Aorta (tissue), 5 donors: ENCODE measurements at regions not wholly inside any gene's neighbourhood (a gene's known extent, or its start where the extent isn't known, plus 50 kb on each side); places are given as distances from the start of the nearest gene placed in this dataset.

Experiments
- ATAC-seq: fragments of 200-7000 bp; cut with Tn5 transposase; one replicate; pipeline ENCODE4 v1.9.1; 2022; ENCODE audit warnings: moderate library complexity; ENCODE audit not compliant: low FRiP score
- DNase-seq, 2 donors: peaks; one replicate each; pipeline ENCODE4 v3.0.0-alpha.2; 2020
- H3K27ac ChIP-seq, 2 donors: one replicate each; pipeline ENCODE4 v1.5.1; 2013; ENCODE audit warnings: low read length in 2 of 2, mild to moderate bottlenecking in 2 of 2, moderate library complexity in 2 of 2, control low read depth in 1 of 2, inconsistent platforms in 1 of 2, low read depth in 1 of 2
- H3K27me3 ChIP-seq, 2 donors: one replicate each; pipeline ENCODE4 v1.6.1; 2013; ENCODE audit warnings: control low read depth in 1 of 2, low read length in 1 of 2, mild to moderate bottlenecking in 1 of 2, moderate library complexity in 1 of 2; ENCODE audit not compliant: insufficient read depth in 2 of 2, control insufficient read depth in 1 of 2
- H3K36me3 ChIP-seq, 2 donors: one replicate each; pipeline ENCODE4 v1.6.1; 2013; ENCODE audit warnings: control low read depth in 1 of 2, low read length in 1 of 2, mild to moderate bottlenecking in 1 of 2; ENCODE audit not compliant: insufficient read depth in 2 of 2, control insufficient read depth in 1 of 2
- H3K4me1 ChIP-seq, 2 donors: one replicate each; pipeline ENCODE4 v1.6.1; 2013; ENCODE audit warnings: low read length in 2 of 2, control low read depth in 1 of 2, mild to moderate bottlenecking in 1 of 2, moderate library complexity in 1 of 2; ENCODE audit not compliant: insufficient read depth in 2 of 2, control insufficient read depth in 1 of 2
- H3K4me3 ChIP-seq, 2 donors: one replicate each; pipeline ENCODE4 v1.5.1; 2013; ENCODE audit warnings: low read length in 2 of 2, control low read depth in 1 of 2, mild to moderate bottlenecking in 1 of 2
- H3K9me3 ChIP-seq: one replicate; pipeline ENCODE4 v1.6.1; 2013; ENCODE audit warnings: mild to moderate bottlenecking, low read length; ENCODE audit not compliant: control insufficient read depth
- WGBS, 2 donors: extraction: QIAGEN DNeasy Blood & Tissue Kit; methylation state at CpG; one replicate each; pipeline ENCODE4 v1.1.7; 2013; 5-methylcytosine and 5-hydroxymethylcytosine counted together
- intact Hi-C, 2 donors: fragments of 100-400 bp; cut with DNase I; formaldehyde crosslinking; loops; one replicate each; pipeline versions ENCODE4 v1.14.2 to v1.15.0; 2022
- donor health status: healthy with polysubstance abuse.
- donor health status: Bipolar disorder and iron deficiency.
- donor health status: DM: no; HTN: no; CAD: no.
- donor health status: DM: no; HTN: no; CAD: no.
- donor health status: DM: yes; HTN: yes; CAD: no.

DNA sequence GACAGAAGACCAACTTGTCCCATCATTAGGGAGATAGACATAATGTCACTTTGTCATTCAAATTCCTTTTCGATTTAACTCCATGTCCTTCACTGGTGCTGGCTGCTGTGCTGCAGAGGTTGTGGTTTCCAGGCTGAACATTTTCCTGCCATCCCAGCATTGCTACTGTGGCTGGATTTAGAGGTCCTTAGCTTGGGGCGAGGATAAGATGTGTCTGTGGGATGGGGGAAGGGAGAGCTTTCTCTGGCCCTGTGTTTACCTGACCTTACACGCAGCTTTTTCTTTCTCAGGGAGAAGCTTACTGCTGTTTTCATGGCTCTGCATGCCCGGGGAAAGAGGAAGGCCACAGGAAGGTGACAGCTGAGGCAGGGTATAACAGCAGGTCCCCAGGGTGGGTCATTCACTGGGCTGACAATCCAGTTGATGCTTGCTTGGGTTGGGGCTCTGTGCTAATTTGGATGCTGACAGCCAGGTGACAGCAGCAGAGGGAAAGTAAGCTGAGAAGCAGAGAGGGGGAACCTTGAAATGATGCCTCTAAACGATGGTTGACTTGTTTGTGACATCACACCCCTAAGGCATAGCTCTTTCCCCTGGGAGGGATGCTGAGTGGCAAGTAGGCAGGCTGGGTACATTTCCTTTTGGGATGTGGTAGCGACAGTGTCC lies 326.9 kb upstream of the CTNNB1 start:
- Histone ChIP-seq H3K27me3 (no peaks in the 10 kb centered on the region), H3K27ac (no peak overlapping the region), H3K36me3 (no peaks in the 10 kb centered on the region), H3K4me1 (no peaks in the 10 kb centered on the region), H3K9me3 (no peaks in the 10 kb centered on the region), H3K4me3 (no peak overlapping the region)
- 91 to 95% methylated on average over 6 of the region's 6 CpGs for WGBS, 2 donors
- ATAC-seq: no peak
- intact Hi-C loops: loop anchor here (10.0 kb wide), 3 partner anchors 102 to 288 kb away; no protein-coding TSS in a partner anchor
- DNase-seq: no peak

DNA sequence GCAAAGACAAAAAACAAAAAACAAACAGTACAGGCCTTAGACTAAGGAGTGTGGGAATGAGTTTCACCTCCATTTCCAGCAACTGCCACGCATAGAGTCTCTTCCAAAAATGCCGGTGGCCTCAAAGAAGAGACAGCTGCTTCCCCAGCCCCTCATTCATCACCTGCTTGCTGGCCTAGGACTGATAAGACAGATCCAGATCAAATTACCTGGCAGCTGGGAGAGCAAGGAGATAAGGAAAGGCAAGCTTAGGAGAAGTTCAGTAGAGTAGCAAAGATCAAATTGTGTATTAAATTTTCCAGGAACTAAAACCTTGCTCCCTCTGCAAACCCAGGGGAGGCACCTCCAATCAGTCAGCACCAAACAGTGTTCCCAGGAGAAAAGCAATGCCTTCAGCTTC lies 325.8 kb upstream of the CTNNB1 start:
- Histone ChIP-seq H3K27ac (no peak overlapping the region), H3K4me3 (no peak overlapping the region), H3K36me3 (no peaks in the 10 kb centered on the region), H3K27me3 (no peaks in the 10 kb centered on the region), H3K9me3 (no peaks in the 10 kb centered on the region), H3K4me1 (no peaks in the 10 kb centered on the region)
- intact Hi-C loops: loop anchor here (10.0 kb wide), 3 partner anchors 101 to 289 kb away; no protein-coding TSS in a partner anchor
- DNase-seq (no peak), ATAC-seq (no peak)
- 91 to 93% methylated on average over 2 of the region's 2 CpGs for WGBS, 2 donors

DNA sequence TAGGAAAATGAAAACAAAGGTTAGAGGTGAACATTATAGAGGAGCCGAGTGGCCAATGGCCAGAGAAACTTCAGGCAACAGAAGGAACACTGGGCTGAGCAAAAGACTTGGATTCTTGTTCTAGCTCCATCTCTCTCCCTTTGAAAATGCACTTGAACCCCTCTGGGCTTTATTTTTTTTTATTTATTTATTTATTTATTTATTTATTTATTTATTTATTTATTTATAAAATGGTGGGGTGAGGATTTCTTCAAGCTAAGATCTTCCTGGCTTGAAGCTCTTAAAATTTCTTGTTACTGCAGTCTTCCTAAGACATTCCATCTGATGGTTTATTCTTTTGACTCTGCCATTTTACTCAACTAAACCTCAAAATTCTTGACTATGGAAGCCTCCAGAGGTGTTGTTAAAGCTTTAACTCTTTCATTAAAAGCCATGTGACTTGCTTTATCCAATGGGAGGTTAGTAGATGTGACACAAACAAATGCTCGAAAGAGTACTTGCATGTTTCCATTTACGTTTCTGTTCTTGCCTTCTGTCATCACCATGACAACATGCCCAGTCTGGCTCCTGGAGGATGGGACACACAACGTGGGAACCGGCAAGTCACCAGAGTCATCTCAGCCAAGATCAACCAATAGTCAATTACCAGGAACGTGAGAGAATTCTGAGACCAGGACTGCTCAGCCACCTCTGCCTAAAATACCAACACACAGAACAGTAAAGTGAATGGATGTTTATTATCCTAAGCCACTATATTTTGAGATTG lies 325.2 kb upstream of the CTNNB1 start:
- Histone ChIP-seq H3K36me3 (no peaks in the 10 kb centered on the region), H3K27me3 (no peaks in the 10 kb centered on the region), H3K4me1 (peaks cover 0 to 4% of the 10 kb centered on the region in 2 donors), H3K4me3 (no peak overlapping the region), H3K27ac (no peak overlapping the region), H3K9me3 (no peaks in the 10 kb centered on the region)
- WGBS, 2 donors: 27 to 30% methylated on average over 6 of the region's 6 CpGs
- ATAC-seq (no peak), DNase-seq (no peak)
- intact Hi-C loops: loop anchor here (10.0 kb wide), 3 partner anchors 101 to 289 kb away; no protein-coding TSS in a partner anchor

DNA sequence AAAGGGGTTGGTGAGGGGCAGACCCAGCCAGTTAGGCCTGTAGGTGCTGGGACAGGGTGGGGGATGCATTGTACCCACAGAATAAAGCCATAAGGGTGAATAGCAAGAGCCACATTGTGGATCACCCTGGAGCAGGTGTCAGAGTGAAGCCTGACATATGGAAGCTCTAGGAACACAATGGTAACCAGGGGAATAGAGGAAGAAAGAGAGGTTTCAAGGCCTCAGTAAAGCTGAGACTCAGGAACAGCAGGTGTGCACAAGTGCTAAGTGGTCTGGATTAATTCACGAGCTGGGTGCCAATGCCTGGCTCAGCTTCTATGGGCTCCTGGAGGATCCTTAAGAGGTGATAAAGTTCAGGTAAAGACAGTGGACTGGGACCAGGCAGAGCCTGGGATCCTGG lies 323.7 kb upstream of the CTNNB1 start:
- 95% methylated on average over 1 of the region's 1 CpG for WGBS, 2 donors
- no peaks in the 10 kb centered on the region for H3K27me3 ChIP-seq
- no peaks in the 10 kb centered on the region for H3K9me3 ChIP-seq
- DNase-seq (no peak), ATAC-seq (no peak)
- intact Hi-C loops: loop anchor here (5.0 to 10.0 kb wide), 5 partner anchors 99 to 291 kb away; no protein-coding TSS in a partner anchor
- peaks cover 0 to 5% of the 10 kb centered on the region in 2 donors for H3K4me1 ChIP-seq
- H3K27ac ChIP-seq: no peak overlapping the region
- no peak overlapping the region for H3K4me3 ChIP-seq
- no peaks in the 10 kb centered on the region for H3K36me3 ChIP-seq

DNA sequence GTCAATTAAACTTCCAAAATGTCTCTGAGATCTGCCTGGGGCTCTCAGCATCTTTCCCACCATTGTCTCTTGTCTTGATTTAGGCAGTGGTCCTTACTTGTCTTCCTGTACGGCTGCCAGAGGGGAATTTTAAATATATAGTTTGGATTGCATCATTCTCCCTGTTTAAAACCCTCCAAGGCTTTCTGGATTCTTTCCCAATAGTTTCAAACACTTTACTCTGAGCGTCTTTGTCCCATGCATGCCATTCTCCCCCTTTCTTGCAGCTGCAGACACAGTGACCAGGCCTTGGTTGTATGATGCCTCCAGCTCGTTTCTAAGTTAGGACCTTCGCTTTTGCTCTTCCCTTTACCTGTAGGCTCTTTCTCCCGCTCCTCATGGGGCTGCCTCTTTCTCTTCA lies 323.3 kb upstream of the CTNNB1 start:
- Histone ChIP-seq H3K27ac (no peak overlapping the region), H3K4me1 (peaks cover 0 to 5% of the 10 kb centered on the region in 2 donors), H3K4me3 (no peak overlapping the region), H3K27me3 (no peaks in the 10 kb centered on the region), H3K9me3 (no peaks in the 10 kb centered on the region), H3K36me3 (no peaks in the 10 kb centered on the region)
- no peak for DNase-seq
- WGBS, 2 donors: 93 to 98% methylated on average over 5 of the region's 5 CpGs
- intact Hi-C loops: loop anchor here (5.0 to 10.0 kb wide), 5 partner anchors 99 to 291 kb away; no protein-coding TSS in a partner anchor
- ATAC-seq: no peak

DNA sequence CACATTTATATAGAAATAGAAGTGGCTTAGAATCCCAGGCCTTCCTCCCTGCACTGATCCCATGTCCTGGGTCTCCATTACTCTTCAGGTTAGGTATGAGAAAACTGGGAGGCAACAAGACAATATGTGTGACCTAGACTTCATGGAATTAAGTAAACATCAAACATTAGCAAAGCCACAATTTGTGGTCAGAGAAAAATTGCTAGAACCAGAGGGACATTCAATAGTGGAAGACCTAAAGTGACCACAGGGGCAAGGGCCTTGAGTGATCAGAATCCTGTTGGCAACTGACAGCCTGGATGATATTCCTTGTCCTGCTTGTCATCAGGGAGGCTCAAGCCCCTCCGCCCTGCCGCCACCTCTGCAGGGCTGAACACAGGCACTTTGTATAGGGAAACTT lies 322.8 kb upstream of the CTNNB1 start:
- WGBS, 2 donors: 96 to 100% methylated on average over 2 of the region's 2 CpGs
- Histone ChIP-seq H3K36me3 (no peaks in the 10 kb centered on the region), H3K27me3 (no peaks in the 10 kb centered on the region), H3K9me3 (no peaks in the 10 kb centered on the region), H3K4me1 (peaks cover 0 to 5% of the 10 kb centered on the region in 2 donors), H3K4me3 (no peak overlapping the region), H3K27ac (no peak overlapping the region)
- no peak for ATAC-seq
- intact Hi-C loops: loop anchor here (5.0 to 10.0 kb wide), 5 partner anchors 98 to 292 kb away; no protein-coding TSS in a partner anchor
- DNase-seq: no peak

DNA sequence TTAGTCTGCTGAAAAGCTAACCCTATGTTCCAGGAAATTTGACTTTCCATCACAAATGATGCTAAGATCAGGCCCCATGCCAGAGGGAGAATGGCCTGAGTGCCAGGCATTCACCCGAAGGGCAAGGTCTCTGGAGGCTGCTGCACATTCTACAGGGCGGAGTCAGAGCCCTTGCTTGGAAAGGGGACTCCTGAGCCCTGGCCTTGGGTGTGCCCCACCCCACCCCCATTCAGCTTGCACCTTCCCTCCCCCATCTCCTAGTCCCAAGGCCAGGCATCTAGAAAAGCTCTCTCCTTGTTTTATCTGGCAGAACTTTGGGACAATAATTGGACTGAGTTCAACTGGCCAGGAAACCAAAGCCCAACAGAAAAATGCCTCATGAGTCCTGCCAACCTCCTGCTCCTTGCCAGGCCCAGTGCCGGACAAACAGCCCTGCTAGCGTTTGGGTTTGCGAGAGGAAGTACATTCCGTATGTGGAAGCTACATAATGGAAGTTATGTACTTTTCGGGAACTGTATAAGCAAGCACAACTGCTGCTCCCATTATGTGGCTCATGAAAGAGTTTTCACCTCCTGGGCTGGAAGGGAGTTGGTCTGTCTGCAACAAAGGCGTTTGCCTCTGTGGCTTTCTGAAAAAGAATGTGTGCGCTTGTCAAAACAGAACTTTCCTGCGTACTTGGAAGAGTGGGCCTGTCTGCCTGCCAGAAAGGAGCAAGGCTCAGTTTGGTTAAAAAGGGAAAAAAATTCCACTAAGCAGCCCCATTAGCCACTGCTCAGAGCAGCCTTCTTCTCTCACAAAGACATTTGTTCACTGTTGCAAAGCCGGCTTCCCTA lies 321.5 kb upstream of the CTNNB1 start:
- WGBS, 2 donors: 3 to 6% methylated on average over 11 of the region's 11 CpGs
- Histone ChIP-seq H3K9me3 (no peaks in the 10 kb centered on the region), H3K4me1 (peaks cover 0 to 5% of the 10 kb centered on the region in 2 donors), H3K27me3 (no peaks in the 10 kb centered on the region), H3K36me3 (no peaks in the 10 kb centered on the region), H3K27ac (peak overlapping the region in 1 of 2 donors; percentile 75), H3K4me3 (peak overlapping the region in 1 of 2 donors; percentile 27)
- peak; percentile 90 to 91 for DNase-seq
- intact Hi-C loops: loop anchor here (1.0 to 10.0 kb wide), 9 partner anchors 97 to 321 kb away; partner anchors contain the start of gene CTNNB1 (in 1 of the 2)
- ATAC-seq: peak; percentile 93

DNA sequence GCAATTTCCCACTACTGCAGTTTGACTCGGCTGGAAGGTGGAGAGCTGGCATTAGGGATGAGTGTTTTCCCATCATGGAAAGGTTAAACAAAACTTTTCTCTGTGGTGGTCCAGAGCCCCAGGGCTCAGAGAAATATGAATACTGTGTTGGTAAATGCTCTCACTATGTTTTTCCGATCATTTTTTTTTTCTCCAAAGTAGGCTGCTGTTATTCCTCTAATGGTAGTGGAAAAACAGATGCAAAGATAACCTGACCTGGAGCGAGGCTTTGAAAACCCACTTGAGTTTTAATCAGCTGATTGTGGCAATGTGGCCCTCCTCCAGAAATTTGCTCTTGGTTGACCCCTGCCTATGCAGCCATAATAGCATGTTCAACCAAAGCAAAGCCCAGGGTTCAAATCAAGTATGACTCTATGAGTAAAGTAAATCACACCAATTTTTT lies 320.8 kb upstream of the CTNNB1 start:
- peak overlapping the region in 1 of 2 donors; percentile 75 for H3K27ac ChIP-seq
- DNase-seq (no peak), ATAC-seq (no peak)
- no peaks in the 10 kb centered on the region for H3K36me3 ChIP-seq
- no peaks in the 10 kb centered on the region for H3K9me3 ChIP-seq
- peaks cover 0 to 5% of the 10 kb centered on the region in 2 donors for H3K4me1 ChIP-seq
- WGBS, 2 donors: 2 to 8% methylated on average over 3 of the region's 3 CpGs
- peak overlapping the region in 1 of 2 donors; percentile 27 for H3K4me3 ChIP-seq
- intact Hi-C loops: loop anchor here (1.0 to 10.0 kb wide), 7 partner anchors 96 to 294 kb away; no protein-coding TSS in a partner anchor
- no peaks in the 10 kb centered on the region for H3K27me3 ChIP-seq
